Spleen (tissue), 11 donors: ENCODE measurements at regions not wholly inside any gene's neighbourhood (a gene's known extent, or its start where the extent isn't known, plus 50 kb on each side); places are given as distances from the start of the nearest gene placed in this dataset.

Source experiments
- DNase-seq: peaks from one replicate; pipeline ENCODE4 v3.0.0-alpha.2; 2020
- H3K27ac ChIP-seq, 8 donors: fragments of 200-600 bp; sonication (generic) in 7 of 8; 1 replicate in 4 of 8; 2 replicates in 4 of 8; pipeline versions ENCODE4 v1.5.0 to v1.8.0; 2016 to 2021; ENCODE audit warnings: inconsistent platforms in 4 of 8, mild to moderate bottlenecking in 4 of 8, moderate library complexity in 1 of 8
- H3K27me3 ChIP-seq, 7 donors: fragments of 200-600 bp; sonication (generic) in 6 of 7; replicated peaks in 1 of 7; 1 replicate in 4 of 7; 2 replicates in 3 of 7; pipeline versions ENCODE4 v1.5.0 to v1.8.0; 2016 to 2021; ENCODE audit warnings: inconsistent platforms in 3 of 7, mild to moderate bottlenecking in 1 of 7
- H3K36me3 ChIP-seq, 6 donors: fragments of 200-600 bp; sonication (generic) in 5 of 6; 1 replicate in 4 of 6; 2 replicates in 2 of 6; pipeline versions ENCODE4 v1.5.0 to v1.8.0; 2016 to 2021; ENCODE audit warnings: inconsistent platforms in 2 of 6
- H3K4me1 ChIP-seq, 6 donors: fragments of 200-600 bp; sonication (generic) in 5 of 6; 1 replicate in 3 of 6; 2 replicates in 3 of 6; pipeline versions ENCODE4 v1.5.0 to v1.8.0; 2016 to 2021; ENCODE audit warnings: inconsistent platforms in 3 of 6
- H3K4me3 ChIP-seq, 8 donors: fragments of 200-600 bp; sonication (generic) in 7 of 8; 1 replicate in 4 of 8; 2 replicates in 4 of 8; pipeline versions ENCODE4 v1.5.0 to v1.8.0; 2016 to 2021; ENCODE audit warnings: inconsistent platforms in 4 of 8, mild to moderate bottlenecking in 4 of 8, moderate library complexity in 2 of 8
- H3K9me3 ChIP-seq, 8 donors: fragments of 200-600 bp; sonication (generic) in 7 of 8; 1 replicate in 4 of 8; 2 replicates in 4 of 8; pipeline versions ENCODE4 v1.5.0 to v1.8.0; 2016 to 2021; ENCODE audit warnings: inconsistent platforms in 4 of 8
- POLR2A ChIP-seq, 3 donors: fragments of 450-650 bp; IDR thresholded peaks; one replicate each; pipeline ENCODE4 v1.5.1; 2017; ENCODE audit warnings: antibody characterized with exemption in 3 of 3, mild to moderate bottlenecking in 1 of 3
- POLR2AphosphoS5 ChIP-seq, 3 donors: sonication (generic); formaldehyde crosslinking; IDR thresholded peaks; one replicate each; pipeline ENCODE4 v1.5.1; 2017; ENCODE audit warnings: antibody characterized with exemption in 3 of 3
- WGBS, 5 donors: extraction: QIAGEN DNeasy Blood & Tissue Kit in 3 of 5; methylation state at CpG; one replicate each; pipeline versions ENCODE4 v1.1.5 to v1.1.7; 2013 to 2018; 5-methylcytosine and 5-hydroxymethylcytosine counted together
- intact Hi-C: fragments of 100-400 bp; cut with DNase I; formaldehyde crosslinking; loops from one replicate; pipeline ENCODE4 v1.15.0; 2023; ENCODE audit warnings: low total_unique reads
- TF ChIP-seq, protein P1 (sequence below), 11 experiments: fragments of 200-600 bp in 7 of 11; fragments of 450-650 bp in 4 of 11; sonication (generic) in 4 of 11; IDR thresholded peaks in 8 of 11; conservative IDR thresholded peaks in 3 of 11; 1 replicate in 7 of 11; 2 replicates in 4 of 11; pipeline versions ENCODE4 v1.4.0 to v1.8.0; 2016 to 2021; ENCODE audit warnings: antibody characterized with exemption in 11 of 11, inconsistent platforms in 4 of 11, mild to moderate bottlenecking in 1 of 11
- donor health status: healthy with polysubstance abuse.
- donor health status: DM: no; HTN: no; CAD: no; lungs with moderate emphysema.
- donor health status: DM: no; HTN: no; CAD: no.
- donor health status: Bipolar disorder and iron deficiency.
- donor health status: healthy.
- donor health status: DM: no; HTN: no; CAD: no.
- donor health status: DM: yes; HTN: yes; CAD: no.

DNA sequence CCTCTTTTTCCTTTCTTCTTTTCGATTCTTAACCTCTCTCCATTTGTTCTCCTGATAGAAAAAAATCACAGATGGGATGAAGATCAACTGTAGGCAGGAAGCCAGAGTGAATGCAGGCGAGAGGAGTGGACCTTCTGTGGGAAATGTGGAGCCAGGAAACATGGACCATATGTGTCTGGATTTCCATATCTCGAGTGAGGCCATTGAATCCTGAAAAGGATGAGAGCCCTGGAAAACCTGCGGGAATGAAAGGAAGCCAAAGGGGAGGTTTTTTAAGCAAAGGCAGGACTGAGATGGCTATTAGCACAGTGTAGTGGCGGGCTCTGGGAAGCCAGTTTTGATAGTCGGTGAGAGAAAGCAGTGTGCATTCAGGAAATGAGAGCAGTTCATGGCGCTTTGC lies 139.5 kb upstream of the C9orf72 start:
- 71 to 87% (median 79%) methylated on average over 7 of the region's 7 CpGs for WGBS, 5 donors
- Histone ChIP-seq H3K36me3 (no peaks in the 10 kb centered on the region), H3K4me3 (no peak overlapping the region), H3K9me3 (peaks cover 0 to 13% (median 0%) of the 10 kb centered on the region in 8 donors), H3K27ac (no peak overlapping the region), H3K27me3 (peaks cover 0 to 7% (median 0%) of the 10 kb centered on the region in 7 donors), H3K4me1 (no peaks in the 10 kb centered on the region)
- TF ChIP-seq, protein P1, sequence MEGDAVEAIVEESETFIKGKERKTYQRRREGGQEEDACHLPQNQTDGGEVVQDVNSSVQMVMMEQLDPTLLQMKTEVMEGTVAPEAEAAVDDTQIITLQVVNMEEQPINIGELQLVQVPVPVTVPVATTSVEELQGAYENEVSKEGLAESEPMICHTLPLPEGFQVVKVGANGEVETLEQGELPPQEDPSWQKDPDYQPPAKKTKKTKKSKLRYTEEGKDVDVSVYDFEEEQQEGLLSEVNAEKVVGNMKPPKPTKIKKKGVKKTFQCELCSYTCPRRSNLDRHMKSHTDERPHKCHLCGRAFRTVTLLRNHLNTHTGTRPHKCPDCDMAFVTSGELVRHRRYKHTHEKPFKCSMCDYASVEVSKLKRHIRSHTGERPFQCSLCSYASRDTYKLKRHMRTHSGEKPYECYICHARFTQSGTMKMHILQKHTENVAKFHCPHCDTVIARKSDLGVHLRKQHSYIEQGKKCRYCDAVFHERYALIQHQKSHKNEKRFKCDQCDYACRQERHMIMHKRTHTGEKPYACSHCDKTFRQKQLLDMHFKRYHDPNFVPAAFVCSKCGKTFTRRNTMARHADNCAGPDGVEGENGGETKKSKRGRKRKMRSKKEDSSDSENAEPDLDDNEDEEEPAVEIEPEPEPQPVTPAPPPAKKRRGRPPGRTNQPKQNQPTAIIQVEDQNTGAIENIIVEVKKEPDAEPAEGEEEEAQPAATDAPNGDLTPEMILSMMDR (IDR thresholded peaks at IDR 0.05 in 8 of 11, conservative IDR thresholded peaks at IDR 0.05 in 3 of 11) = no peak
- TF ChIP-seq POLR2A (IDR thresholded peaks at IDR 0.05) = no peak
- TF ChIP-seq POLR2AphosphoS5 (IDR thresholded peaks at IDR 0.05) = no peak
- intact Hi-C loops = no loop called here
- no peak for DNase-seq

DNA sequence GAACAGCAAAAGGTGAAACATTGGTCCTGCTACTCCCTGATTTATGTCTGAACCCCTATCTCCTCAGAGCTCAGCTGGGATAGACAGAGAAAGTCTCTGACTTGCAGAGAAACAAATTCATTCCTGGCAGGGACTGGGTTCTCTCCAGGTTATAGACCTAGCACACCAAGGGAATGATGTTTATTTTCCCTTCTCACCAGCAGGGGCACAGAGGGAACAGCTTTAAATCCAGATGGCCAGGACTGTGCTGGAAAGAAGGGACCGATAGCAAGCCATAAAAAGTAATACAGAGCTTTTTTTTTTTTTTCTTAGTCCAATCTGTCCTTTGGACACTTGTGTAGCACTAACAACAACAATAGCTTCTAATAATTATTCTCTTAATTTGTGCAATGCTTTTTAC lies 141.1 kb upstream of the C9orf72 start:
- no peaks in the 10 kb centered on the region for H3K36me3 ChIP-seq
- peaks cover 0 to 8% (median 0%) of the 10 kb centered on the region in 7 donors for H3K27me3 ChIP-seq
- no peak for DNase-seq
- H3K4me1 ChIP-seq = no peaks in the 10 kb centered on the region
- intact Hi-C loops = no loop called here
- no peak overlapping the region for H3K4me3 ChIP-seq
- peaks cover 0 to 5% (median 0%) of the 10 kb centered on the region in 8 donors for H3K9me3 ChIP-seq
- H3K27ac ChIP-seq = no peak overlapping the region
- no peak for TF ChIP-seq POLR2A (IDR thresholded peaks at IDR 0.05)
- no peak for TF ChIP-seq POLR2AphosphoS5 (IDR thresholded peaks at IDR 0.05)
- TF ChIP-seq, protein P1 (IDR thresholded peaks at IDR 0.05 in 8 of 11, conservative IDR thresholded peaks at IDR 0.05 in 3 of 11) = no peak
- WGBS, 5 donors = 62 to 94% (median 83%) methylated on average over 1 of the region's 1 CpG

DNA sequence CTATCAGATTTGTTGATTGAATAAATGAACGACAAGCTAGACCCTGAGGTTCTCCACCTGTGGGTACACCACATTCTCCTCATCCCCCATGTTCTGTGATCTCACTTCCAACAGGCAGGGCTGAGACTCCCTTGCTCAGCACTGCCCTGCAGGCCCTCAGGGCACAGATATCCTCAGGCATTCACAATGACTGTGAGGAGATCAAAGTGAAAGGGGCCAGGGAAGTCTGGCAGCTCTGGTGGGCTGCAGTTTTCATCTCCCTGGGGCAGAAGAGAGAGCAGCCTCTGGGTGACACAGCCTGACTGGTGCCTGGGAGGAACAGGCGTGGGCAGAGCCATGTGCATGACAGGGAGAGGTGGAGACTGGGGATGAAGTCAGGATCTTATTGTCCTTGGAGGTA lies 142.4 kb upstream of the C9orf72 start:
- Histone ChIP-seq H3K36me3 (no peaks in the 10 kb centered on the region), H3K27ac (no peak overlapping the region), H3K4me1 (no peaks in the 10 kb centered on the region), H3K4me3 (no peak overlapping the region), H3K27me3 (peaks cover 0 to 8% (median 0%) of the 10 kb centered on the region in 7 donors), H3K9me3 (no peaks in the 10 kb centered on the region)
- whole genome bisulfite sequencing, 5 donors = 53 to 79% (median 62%) methylated on average over 2 of the region's 2 CpGs
- DNase-seq = no peak
- no peak for TF ChIP-seq POLR2A (IDR thresholded peaks at IDR 0.05)
- TF ChIP-seq, protein P1 (IDR thresholded peaks at IDR 0.05 in 8 of 11, conservative IDR thresholded peaks at IDR 0.05 in 3 of 11) = no peak
- no peak for TF ChIP-seq POLR2AphosphoS5 (IDR thresholded peaks at IDR 0.05)
- intact Hi-C loops = no loop called here

DNA sequence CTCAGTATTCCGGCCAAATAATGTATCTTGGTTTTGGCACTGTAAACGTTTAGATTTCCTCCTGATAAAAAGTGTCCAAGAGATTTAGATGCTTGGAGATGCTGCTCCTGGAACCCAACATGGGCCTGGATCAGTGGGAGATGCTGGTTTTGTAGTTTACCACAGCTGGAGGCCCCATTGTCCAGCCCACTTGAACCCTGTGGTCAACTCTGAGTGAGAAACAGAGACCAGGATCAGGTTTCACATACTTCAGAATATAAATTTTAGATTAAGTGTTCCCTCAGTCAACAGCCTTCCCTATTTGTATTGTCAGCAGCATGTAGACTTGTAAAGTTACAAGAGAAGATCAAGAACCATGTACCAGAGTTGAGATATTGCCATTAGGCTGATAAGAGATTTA lies 144.7 kb upstream of the C9orf72 start:
- no peak for TF ChIP-seq POLR2A (IDR thresholded peaks at IDR 0.05)
- TF ChIP-seq, protein P1 (IDR thresholded peaks at IDR 0.05 in 8 of 11, conservative IDR thresholded peaks at IDR 0.05 in 3 of 11) = no peak
- TF ChIP-seq POLR2AphosphoS5 (IDR thresholded peaks at IDR 0.05) = no peak
- intact Hi-C loops = no loop called here
- WGBS, 5 donors = 72 to 88% (median 85%) methylated on average over 2 of the region's 2 CpGs
- peaks cover 0 to 9% (median 6%) of the 10 kb centered on the region in 6 donors for H3K4me1 ChIP-seq
- H3K36me3 ChIP-seq = no peaks in the 10 kb centered on the region
- no peak overlapping the region for H3K27ac ChIP-seq
- no peaks in the 10 kb centered on the region for H3K9me3 ChIP-seq
- DNase-seq = no peak
- H3K4me3 ChIP-seq = no peak overlapping the region
- peaks cover 0 to 10% (median 0%) of the 10 kb centered on the region in 7 donors for H3K27me3 ChIP-seq
